ENCODE measurements at regions not wholly inside any gene's neighbourhood (a gene's known extent, or its start where the extent isn't known, plus 50 kb on each side); places are given as distances from the start of the nearest gene placed in this dataset.

DNA sequence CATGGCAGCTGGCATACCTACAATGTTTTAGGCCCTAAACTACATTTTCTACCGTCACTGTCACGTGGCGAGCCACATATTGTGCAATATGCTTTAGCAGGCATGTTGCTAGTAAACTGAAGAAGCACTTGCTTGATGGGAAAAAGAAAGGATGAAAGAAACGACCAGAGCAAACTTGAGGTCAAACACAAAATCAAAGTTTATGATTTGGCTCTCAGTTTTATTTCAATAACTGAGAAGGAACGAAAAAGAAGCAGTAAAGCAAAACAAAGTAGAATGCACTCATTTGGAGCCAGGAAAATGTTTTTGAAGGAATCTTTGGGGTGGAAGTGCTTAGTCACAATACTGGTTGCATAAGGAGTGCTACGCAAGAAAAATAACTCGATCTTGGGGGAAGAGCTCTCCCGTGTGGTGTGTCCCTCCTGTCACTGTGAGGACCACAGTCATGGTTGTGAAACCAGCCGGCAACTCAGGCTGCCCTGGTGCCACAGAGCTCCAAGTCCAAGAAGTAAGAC, 349.8 kb downstream of the RBM43 start:
- no peak for ATAC-seq
- TF ChIP-seq OSR1 (CRISPR knock-in tag; IDR thresholded peaks at IDR 0.05): no peak
- TF ChIP-seq ARNTL (CRISPR knock-in tag; IDR thresholded peaks at IDR 0.05; ENCODE audit: borderline replicate concordance, low read depth): no peak
- TF ChIP-seq, protein P1, sequence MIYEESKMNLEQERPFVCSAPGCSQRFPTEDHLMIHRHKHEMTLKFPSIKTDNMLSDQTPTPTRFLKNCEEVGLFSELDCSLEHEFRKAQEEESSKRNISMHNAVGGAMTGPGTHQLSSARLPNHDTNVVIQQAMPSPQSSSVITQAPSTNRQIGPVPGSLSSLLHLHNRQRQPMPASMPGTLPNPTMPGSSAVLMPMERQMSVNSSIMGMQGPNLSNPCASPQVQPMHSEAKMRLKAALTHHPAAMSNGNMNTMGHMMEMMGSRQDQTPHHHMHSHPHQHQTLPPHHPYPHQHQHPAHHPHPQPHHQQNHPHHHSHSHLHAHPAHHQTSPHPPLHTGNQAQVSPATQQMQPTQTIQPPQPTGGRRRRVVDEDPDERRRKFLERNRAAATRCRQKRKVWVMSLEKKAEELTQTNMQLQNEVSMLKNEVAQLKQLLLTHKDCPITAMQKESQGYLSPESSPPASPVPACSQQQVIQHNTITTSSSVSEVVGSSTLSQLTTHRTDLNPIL (CRISPR knock-in tag; IDR thresholded peaks at IDR 0.05; ENCODE audit: low read depth): no peak
- TF ChIP-seq, protein P2, sequence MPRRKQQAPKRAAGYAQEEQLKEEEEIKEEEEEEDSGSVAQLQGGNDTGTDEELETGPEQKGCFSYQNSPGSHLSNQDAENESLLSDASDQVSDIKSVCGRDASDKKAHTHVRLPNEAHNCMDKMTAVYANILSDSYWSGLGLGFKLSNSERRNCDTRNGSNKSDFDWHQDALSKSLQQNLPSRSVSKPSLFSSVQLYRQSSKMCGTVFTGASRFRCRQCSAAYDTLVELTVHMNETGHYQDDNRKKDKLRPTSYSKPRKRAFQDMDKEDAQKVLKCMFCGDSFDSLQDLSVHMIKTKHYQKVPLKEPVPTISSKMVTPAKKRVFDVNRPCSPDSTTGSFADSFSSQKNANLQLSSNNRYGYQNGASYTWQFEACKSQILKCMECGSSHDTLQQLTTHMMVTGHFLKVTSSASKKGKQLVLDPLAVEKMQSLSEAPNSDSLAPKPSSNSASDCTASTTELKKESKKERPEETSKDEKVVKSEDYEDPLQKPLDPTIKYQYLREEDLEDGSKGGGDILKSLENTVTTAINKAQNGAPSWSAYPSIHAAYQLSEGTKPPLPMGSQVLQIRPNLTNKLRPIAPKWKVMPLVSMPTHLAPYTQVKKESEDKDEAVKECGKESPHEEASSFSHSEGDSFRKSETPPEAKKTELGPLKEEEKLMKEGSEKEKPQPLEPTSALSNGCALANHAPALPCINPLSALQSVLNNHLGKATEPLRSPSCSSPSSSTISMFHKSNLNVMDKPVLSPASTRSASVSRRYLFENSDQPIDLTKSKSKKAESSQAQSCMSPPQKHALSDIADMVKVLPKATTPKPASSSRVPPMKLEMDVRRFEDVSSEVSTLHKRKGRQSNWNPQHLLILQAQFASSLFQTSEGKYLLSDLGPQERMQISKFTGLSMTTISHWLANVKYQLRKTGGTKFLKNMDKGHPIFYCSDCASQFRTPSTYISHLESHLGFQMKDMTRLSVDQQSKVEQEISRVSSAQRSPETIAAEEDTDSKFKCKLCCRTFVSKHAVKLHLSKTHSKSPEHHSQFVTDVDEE (CRISPR knock-in tag; IDR thresholded peaks at IDR 0.05): no peak
- no peak for TF ChIP-seq BACH2 (CRISPR knock-in tag; IDR thresholded peaks at IDR 0.05; ENCODE audit: borderline replicate concordance)
- no peak for TF ChIP-seq TCF4 (CRISPR knock-in tag; IDR thresholded peaks at IDR 0.05; ENCODE audit: borderline replicate concordance)
- no peak for TF ChIP-seq ZNF70 (CRISPR knock-in tag; IDR thresholded peaks at IDR 0.05)
- no peak for TF ChIP-seq ZNF565 (CRISPR knock-in tag; conservative IDR thresholded peaks at IDR 0.05; ENCODE audit: low read depth)
- TF ChIP-seq PPARA (CRISPR knock-in tag; IDR thresholded peaks at IDR 0.05; ENCODE audit: borderline replicate concordance): no peak
- TF ChIP-seq ZC3H10 (CRISPR knock-in tag; IDR thresholded peaks at IDR 0.05): no peak
- no peak for TF ChIP-seq GLIS3 (CRISPR knock-in tag; IDR thresholded peaks at IDR 0.05)
- no peak for TF ChIP-seq SNAI2 (CRISPR knock-in tag; IDR thresholded peaks at IDR 0.05)
- no peak for TF ChIP-seq CSDC2 (CRISPR knock-in tag; IDR thresholded peaks at IDR 0.05)
- no peak for TF ChIP-seq ISL1 (CRISPR knock-in tag; IDR thresholded peaks at IDR 0.05)
- no peak for TF ChIP-seq ZFP3 (CRISPR knock-in tag; IDR thresholded peaks at IDR 0.05)
- TF ChIP-seq ZFP30 (CRISPR knock-in tag; IDR thresholded peaks at IDR 0.05): no peak
- TF ChIP-seq, protein P3, sequence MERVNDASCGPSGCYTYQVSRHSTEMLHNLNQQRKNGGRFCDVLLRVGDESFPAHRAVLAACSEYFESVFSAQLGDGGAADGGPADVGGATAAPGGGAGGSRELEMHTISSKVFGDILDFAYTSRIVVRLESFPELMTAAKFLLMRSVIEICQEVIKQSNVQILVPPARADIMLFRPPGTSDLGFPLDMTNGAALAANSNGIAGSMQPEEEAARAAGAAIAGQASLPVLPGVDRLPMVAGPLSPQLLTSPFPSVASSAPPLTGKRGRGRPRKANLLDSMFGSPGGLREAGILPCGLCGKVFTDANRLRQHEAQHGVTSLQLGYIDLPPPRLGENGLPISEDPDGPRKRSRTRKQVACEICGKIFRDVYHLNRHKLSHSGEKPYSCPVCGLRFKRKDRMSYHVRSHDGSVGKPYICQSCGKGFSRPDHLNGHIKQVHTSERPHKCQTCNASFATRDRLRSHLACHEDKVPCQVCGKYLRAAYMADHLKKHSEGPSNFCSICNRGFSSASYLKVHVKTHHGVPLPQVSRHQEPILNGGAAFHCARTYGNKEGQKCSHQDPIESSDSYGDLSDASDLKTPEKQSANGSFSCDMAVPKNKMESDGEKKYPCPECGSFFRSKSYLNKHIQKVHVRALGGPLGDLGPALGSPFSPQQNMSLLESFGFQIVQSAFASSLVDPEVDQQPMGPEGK (CRISPR knock-in tag; IDR thresholded peaks at IDR 0.05; ENCODE audit: borderline replicate concordance): no peak
- no peak for TF ChIP-seq ZNF8 (CRISPR knock-in tag; IDR thresholded peaks at IDR 0.05)

DNA sequence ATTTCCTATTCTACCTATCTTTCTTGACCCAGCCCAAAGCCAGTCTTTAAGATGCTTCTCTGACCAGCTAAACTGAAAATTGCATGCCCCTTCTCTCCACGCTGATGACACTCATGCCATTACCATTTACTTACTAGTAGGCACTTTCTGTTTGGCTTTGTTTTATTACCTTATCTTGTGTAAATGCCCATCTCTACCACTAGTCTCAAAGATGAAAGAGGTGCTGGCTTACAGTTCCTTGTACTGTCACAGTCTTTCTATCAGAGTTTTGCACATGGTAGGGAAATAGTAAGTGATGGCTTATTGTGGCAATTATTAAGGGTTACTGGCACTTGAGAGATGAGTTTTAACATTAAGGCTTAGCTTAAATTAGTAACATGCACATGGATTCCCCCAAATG, 352.1 kb downstream of the RBM43 start:
- no peak for ATAC-seq
- TF ChIP-seq ZNF8 (CRISPR knock-in tag; IDR thresholded peaks at IDR 0.05) (no peak), ISL1 (CRISPR knock-in tag; IDR thresholded peaks at IDR 0.05) (no peak), ZNF565 (CRISPR knock-in tag; conservative IDR thresholded peaks at IDR 0.05; ENCODE audit: low read depth) (no peak), TOX (CRISPR knock-in tag; IDR thresholded peaks at IDR 0.05; ENCODE audit: borderline replicate concordance) (no peak), ARNTL (CRISPR knock-in tag; IDR thresholded peaks at IDR 0.05; ENCODE audit: borderline replicate concordance, low read depth) (no peak), CSDC2 (CRISPR knock-in tag; IDR thresholded peaks at IDR 0.05) (no peak), TCF4 (CRISPR knock-in tag; IDR thresholded peaks at IDR 0.05; ENCODE audit: borderline replicate concordance) (no peak), ZFP3 (CRISPR knock-in tag; IDR thresholded peaks at IDR 0.05) (no peak), ESRRG (CRISPR knock-in tag; IDR thresholded peaks at IDR 0.05) (no peak), ZNF70 (CRISPR knock-in tag; IDR thresholded peaks at IDR 0.05) (no peak), SNAI2 (CRISPR knock-in tag; IDR thresholded peaks at IDR 0.05) (no peak), PPARA (CRISPR knock-in tag; IDR thresholded peaks at IDR 0.05; ENCODE audit: borderline replicate concordance) (no peak)
- TF ChIP-seq, protein P4, sequence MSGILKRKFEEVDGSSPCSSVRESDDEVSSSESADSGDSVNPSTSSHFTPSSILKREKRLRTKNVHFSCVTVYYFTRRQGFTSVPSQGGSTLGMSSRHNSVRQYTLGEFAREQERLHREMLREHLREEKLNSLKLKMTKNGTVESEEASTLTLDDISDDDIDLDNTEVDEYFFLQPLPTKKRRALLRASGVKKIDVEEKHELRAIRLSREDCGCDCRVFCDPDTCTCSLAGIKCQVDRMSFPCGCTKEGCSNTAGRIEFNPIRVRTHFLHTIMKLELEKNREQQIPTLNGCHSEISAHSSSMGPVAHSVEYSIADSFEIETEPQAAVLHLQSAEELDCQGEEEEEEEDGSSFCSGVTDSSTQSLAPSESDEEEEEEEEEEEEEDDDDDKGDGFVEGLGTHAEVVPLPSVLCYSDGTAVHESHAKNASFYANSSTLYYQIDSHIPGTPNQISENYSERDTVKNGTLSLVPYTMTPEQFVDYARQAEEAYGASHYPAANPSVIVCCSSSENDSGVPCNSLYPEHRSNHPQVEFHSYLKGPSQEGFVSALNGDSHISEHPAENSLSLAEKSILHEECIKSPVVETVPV (CRISPR knock-in tag; IDR thresholded peaks at IDR 0.05): no peak
- TF ChIP-seq, protein P1 (CRISPR knock-in tag; IDR thresholded peaks at IDR 0.05; ENCODE audit: low read depth): no peak

DNA sequence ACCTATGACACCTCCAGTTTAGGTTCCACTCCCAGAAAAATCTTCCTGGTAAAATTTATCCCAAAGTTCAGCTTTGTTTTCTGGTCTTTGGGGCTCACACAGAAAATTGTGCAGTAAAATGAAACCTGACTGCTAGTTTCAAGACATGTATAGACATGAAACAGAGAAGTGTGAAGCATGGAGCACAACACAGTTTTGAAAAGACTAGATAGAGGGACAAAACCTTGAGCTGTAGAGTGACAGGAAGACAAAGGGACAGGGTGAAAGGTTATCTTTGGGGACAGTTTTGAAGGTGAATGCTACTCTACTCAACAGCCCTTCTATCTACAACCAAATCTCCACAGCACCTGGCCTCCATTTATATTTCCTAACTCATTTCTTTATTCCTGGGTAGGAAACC, 352.6 kb downstream of the RBM43 start:
- ATAC-seq: no peak
- TF ChIP-seq SNAI2 (CRISPR knock-in tag; IDR thresholded peaks at IDR 0.05) (no peak), RARB (CRISPR knock-in tag; IDR thresholded peaks at IDR 0.05) (no peak), OSR1 (CRISPR knock-in tag; IDR thresholded peaks at IDR 0.05) (no peak), ZC3H10 (CRISPR knock-in tag; IDR thresholded peaks at IDR 0.05) (no peak), CSDC2 (CRISPR knock-in tag; IDR thresholded peaks at IDR 0.05) (no peak), ISL1 (CRISPR knock-in tag; IDR thresholded peaks at IDR 0.05) (no peak), TCF4 (CRISPR knock-in tag; IDR thresholded peaks at IDR 0.05; ENCODE audit: borderline replicate concordance) (no peak), ZNF70 (CRISPR knock-in tag; IDR thresholded peaks at IDR 0.05) (no peak), ESRRG (CRISPR knock-in tag; IDR thresholded peaks at IDR 0.05) (no peak)
- TF ChIP-seq, protein P1 (CRISPR knock-in tag; IDR thresholded peaks at IDR 0.05; ENCODE audit: low read depth): no peak
- TF ChIP-seq, protein P2 (CRISPR knock-in tag; IDR thresholded peaks at IDR 0.05): no peak
